ENCODE measurements at regions not wholly inside any gene's neighbourhood (a gene's known extent, or its start where the extent isn't known, plus 50 kb on each side); places are given as distances from the start of the nearest gene placed in this dataset.

- no peak for DNase-seq (ENCODE audit: low read depth)
- no peak for TF ChIP-seq CTCF (IDR thresholded peaks at IDR 0.05; ENCODE audit: low read length, missing control alignments)
- H3K4me3 ChIP-seq (replicated peaks; ENCODE audit: low read depth, low read length) = no peak overlapping the region
These were observed 146.2 kb upstream of the LYZL1 start for GRCh38 chr10:29142516-29143314.

- no peak overlapping the region for H3K4me3 ChIP-seq (replicated peaks; ENCODE audit: low read depth, low read length)
- no peak for DNase-seq (ENCODE audit: low read depth)
- TF ChIP-seq CTCF (IDR thresholded peaks at IDR 0.05; ENCODE audit: low read length, missing control alignments) = no peak
These were observed 144.7 kb upstream of the LYZL1 start for GRCh38 chr10:29144126-29144525.

GRCh38 chr10:29146311-29147100, 142.4 kb upstream of the LYZL1 start:
- no peak overlapping the region for H3K4me3 ChIP-seq (replicated peaks; ENCODE audit: low read depth, low read length)
- no peak for DNase-seq (ENCODE audit: low read depth)
- no peak for TF ChIP-seq CTCF (IDR thresholded peaks at IDR 0.05; ENCODE audit: low read length, missing control alignments)

GRCh38 chr10:29150010-29150409, 138.9 kb upstream of the LYZL1 start:
- no peak for TF ChIP-seq CTCF (IDR thresholded peaks at IDR 0.05; ENCODE audit: low read length, missing control alignments)
- no peak overlapping the region for H3K4me3 ChIP-seq (replicated peaks; ENCODE audit: low read depth, low read length)
- no peak for DNase-seq (ENCODE audit: low read depth)

- no peak for TF ChIP-seq CTCF (IDR thresholded peaks at IDR 0.05; ENCODE audit: low read length, missing control alignments)
- no peak overlapping the region for H3K4me3 ChIP-seq (replicated peaks; ENCODE audit: low read depth, low read length)
- no peak for DNase-seq (ENCODE audit: low read depth)
These were observed 137.9 kb upstream of the LYZL1 start for GRCh38 chr10:29151005-29151404.

GRCh38 chr10:29157321-29157720, 131.5 kb upstream of the LYZL1 start:
- no peak for DNase-seq (ENCODE audit: low read depth)
- TF ChIP-seq CTCF (IDR thresholded peaks at IDR 0.05; ENCODE audit: low read length, missing control alignments) = no peak
- H3K4me3 ChIP-seq (replicated peaks; ENCODE audit: low read depth, low read length) = no peak overlapping the region

Data from fibroblast of pulmonary artery (primary cell).